Suprapubic skin (tissue), 4 donors: ENCODE measurements at regions not wholly inside any gene's neighbourhood (a gene's known extent, or its start where the extent isn't known, plus 50 kb on each side); places are given as distances from the start of the nearest gene placed in this dataset.

Source experiments
- CTCF ChIP-seq, 2 donors: fragments of 200-600 bp in 1 of 2; fragments of 450-650 bp in 1 of 2; sonication (generic) in 1 of 2; IDR thresholded peaks; one replicate each; pipeline ENCODE4 v1.5.1; 2016 to 2019; ENCODE audit warnings: antibody characterized with exemption in 2 of 2, mild to moderate bottlenecking in 1 of 2, moderate library complexity in 1 of 2
- EP300 ChIP-seq: sonication (generic); formaldehyde crosslinking; IDR thresholded peaks from one replicate; pipeline ENCODE4 v1.6.1; 2017; ENCODE audit warnings: antibody characterized with exemption
- POLR2A ChIP-seq, 2 donors: fragments of 450-650 bp; IDR thresholded peaks; one replicate each; pipeline ENCODE4 v1.6.1; 2017; ENCODE audit warnings: antibody characterized with exemption in 2 of 2, mild to moderate bottlenecking in 2 of 2, moderate library complexity in 2 of 2
- POLR2AphosphoS5 ChIP-seq, 3 donors: sonication (generic); formaldehyde crosslinking; IDR thresholded peaks; one replicate each; pipeline ENCODE4 v1.6.1; 2017; ENCODE audit warnings: antibody characterized with exemption in 3 of 3

GRCh38 chr6:147821295-147821897 lies 312.9 kb downstream of the SAMD5 start:
- no peak for TF ChIP-seq CTCF (IDR thresholded peaks at IDR 0.05)
- no peak for TF ChIP-seq POLR2AphosphoS5 (IDR thresholded peaks at IDR 0.05)
- TF ChIP-seq POLR2A (IDR thresholded peaks at IDR 0.05): no peak
- TF ChIP-seq EP300: no peak
